ENCODE measurements at regions not wholly inside any gene's neighbourhood (a gene's known extent, or its start where the extent isn't known, plus 50 kb on each side); places are given as distances from the start of the nearest gene placed in this dataset.

DNA sequence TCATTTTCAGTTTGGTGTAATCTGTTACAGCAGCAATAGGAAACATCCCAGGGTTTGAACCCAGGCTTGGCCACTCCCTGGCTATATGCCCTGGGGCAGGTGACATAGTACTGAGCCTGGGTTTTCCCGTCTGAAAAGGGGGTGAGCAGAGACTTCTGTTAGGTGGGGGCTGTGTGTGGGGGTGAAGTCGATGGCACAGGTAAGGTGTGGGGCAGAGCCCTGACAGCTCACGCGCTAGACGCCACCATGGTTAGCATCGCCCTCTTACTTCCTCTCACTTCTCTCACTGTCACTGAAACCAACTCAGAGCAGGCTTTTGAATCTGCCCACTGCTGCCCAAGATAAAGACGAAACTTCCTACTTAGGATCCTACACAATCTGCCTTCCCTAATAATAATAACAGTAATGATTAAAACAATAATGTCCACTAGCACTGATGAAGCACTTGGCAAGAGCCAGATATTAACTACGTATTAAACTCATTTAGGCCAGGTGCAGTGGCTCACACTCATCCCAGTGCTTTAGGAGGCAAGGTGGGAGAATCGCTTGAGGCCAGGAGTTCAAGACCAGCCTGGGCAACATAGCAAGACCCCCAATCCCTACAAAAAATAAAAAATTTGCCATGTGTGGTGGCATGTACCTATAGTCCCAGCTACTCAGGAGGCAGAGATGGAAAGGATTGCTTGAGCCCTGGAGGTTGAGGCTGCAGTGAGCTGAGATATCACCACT lies 117.9 kb upstream of the PTPN1 start:
- no CpG with 5 or more reads among the region's 9 CpGs for WGBS, 2 donors (ENCODE audit: extremely low coverage in 2 of 2, insufficient read length in 2 of 2, insufficient replicate concordance in 1 of 2)
- H2BK120ac ChIP-seq (ENCODE audit: low read depth, low read length) = no peak overlapping the region
- no peak overlapping the region for H4K8ac ChIP-seq (ENCODE audit: low read depth, low read length)
- peaks cover 0 to 60% (median 0%) of the 10 kb centered on the region in 3 experiments for H3K27me3 ChIP-seq (ENCODE audit: control insufficient read depth in 3 of 3, insufficient read depth in 3 of 3, low read depth in 1 of 3, low read length in 3 of 3)
- no peak overlapping the region for H4K91ac ChIP-seq (ENCODE audit: low read depth, low read length, poor library complexity)
- no peak for DNase-seq (ENCODE audit: low spot score)
- H3K23ac ChIP-seq (ENCODE audit: low read depth, low read length, poor library complexity) = no peak overlapping the region
- no peaks in the 10 kb centered on the region for H3K36me3 ChIP-seq (replicated peaks in 1 of 2; ENCODE audit: control insufficient read depth in 2 of 2, insufficient read depth in 2 of 2, low read length in 2 of 2)
- H3K79me1 ChIP-seq (ENCODE audit: low read depth, low read length) = no peaks in the 10 kb centered on the region
- no peak overlapping the region for H2BK15ac ChIP-seq (ENCODE audit: low read length)
- H3K4ac ChIP-seq (ENCODE audit: low read length) = no peak overlapping the region
- no peak overlapping the region for H3K9ac ChIP-seq (ENCODE audit: low read depth, low read length, poor library complexity)
- no peak overlapping the region for H3K4me3 ChIP-seq (ENCODE audit: low read length in 2 of 2)
- H3K4me1 ChIP-seq (ENCODE audit: control insufficient read depth in 2 of 2, insufficient read depth in 1 of 2, low read depth in 1 of 2, low read length in 2 of 2) = no peaks in the 10 kb centered on the region
- H3K14ac ChIP-seq (ENCODE audit: low read length) = no peak overlapping the region
- H2BK12ac ChIP-seq (ENCODE audit: low read length) = no peak overlapping the region
- no peak overlapping the region for H3K27ac ChIP-seq (replicated peaks; ENCODE audit: low read length)
- H3K9me3 ChIP-seq (replicated peaks in 1 of 2; ENCODE audit: control insufficient read depth in 2 of 2, insufficient read depth in 1 of 2, low read depth in 1 of 2, low read length in 2 of 2) = no peaks in the 10 kb centered on the region
- no peak overlapping the region for H2AK5ac ChIP-seq (ENCODE audit: low read depth, low read length)
- H3K18ac ChIP-seq (ENCODE audit: low read length) = no peak overlapping the region
- H2AFZ ChIP-seq (ENCODE audit: low read length) = no peak overlapping the region
- no peak overlapping the region for H3K4me2 ChIP-seq (ENCODE audit: insufficient read depth, low read length, poor library complexity, severe bottlenecking)
- H2BK5ac ChIP-seq (ENCODE audit: low read length) = no peak overlapping the region

DNA sequence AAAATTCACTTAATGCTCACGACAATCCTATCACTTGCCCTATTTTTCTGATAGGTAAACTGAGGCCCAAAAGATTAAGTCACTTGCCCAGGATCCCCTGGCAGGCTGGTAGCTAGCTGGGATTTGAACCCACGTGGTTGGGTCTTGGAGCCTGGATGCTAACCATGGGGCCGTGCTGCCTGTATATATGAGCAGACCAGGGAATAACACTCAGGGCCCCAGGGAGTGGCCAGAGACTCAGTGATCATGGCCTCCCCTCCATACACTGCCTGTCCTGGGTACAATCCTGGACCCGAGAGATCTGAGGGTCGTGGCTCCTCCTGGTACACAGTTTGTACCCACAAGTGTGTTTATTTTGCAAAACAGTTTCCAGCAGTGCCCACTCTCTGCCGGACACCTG lies 116.9 kb upstream of the PTPN1 start:
- Histone ChIP-seq H3K79me1 (ENCODE audit: low read depth, low read length) (no peaks in the 10 kb centered on the region), H3K27me3 (ENCODE audit: control insufficient read depth in 3 of 3, insufficient read depth in 3 of 3, low read depth in 1 of 3, low read length in 3 of 3) (peaks cover 0 to 51% (median 0%) of the 10 kb centered on the region in 3 experiments), H2AK5ac (ENCODE audit: low read depth, low read length) (no peak overlapping the region), H3K9me3 (replicated peaks in 1 of 2; ENCODE audit: control insufficient read depth in 2 of 2, insufficient read depth in 1 of 2, low read depth in 1 of 2, low read length in 2 of 2) (no peaks in the 10 kb centered on the region), H2AFZ (ENCODE audit: low read length) (no peak overlapping the region), H3K23ac (ENCODE audit: low read depth, low read length, poor library complexity) (no peak overlapping the region), H2BK12ac (ENCODE audit: low read length) (no peak overlapping the region), H3K14ac (ENCODE audit: low read length) (no peak overlapping the region), H4K91ac (ENCODE audit: low read depth, low read length, poor library complexity) (no peak overlapping the region), H3K36me3 (replicated peaks in 1 of 2; ENCODE audit: control insufficient read depth in 2 of 2, insufficient read depth in 2 of 2, low read length in 2 of 2) (no peaks in the 10 kb centered on the region), H4K8ac (ENCODE audit: low read depth, low read length) (no peak overlapping the region), H2BK5ac (ENCODE audit: low read length) (no peak overlapping the region), H3K4me1 (ENCODE audit: control insufficient read depth in 2 of 2, insufficient read depth in 1 of 2, low read depth in 1 of 2, low read length in 2 of 2) (no peaks in the 10 kb centered on the region), H3K27ac (replicated peaks; ENCODE audit: low read length) (no peak overlapping the region), H2BK120ac (ENCODE audit: low read depth, low read length) (no peak overlapping the region), H3K4me3 (ENCODE audit: low read length in 2 of 2) (no peak overlapping the region), H3K9ac (ENCODE audit: low read depth, low read length, poor library complexity) (no peak overlapping the region), H3K18ac (ENCODE audit: low read length) (no peak overlapping the region), H3K4ac (ENCODE audit: low read length) (no peak overlapping the region), H3K4me2 (ENCODE audit: insufficient read depth, low read length, poor library complexity, severe bottlenecking) (no peak overlapping the region), H2BK15ac (ENCODE audit: low read length) (no peak overlapping the region)
- no peak for DNase-seq (ENCODE audit: low spot score)
- no CpG with 5 or more reads among the region's 6 CpGs for WGBS, 2 donors (ENCODE audit: extremely low coverage in 2 of 2, insufficient read length in 2 of 2, insufficient replicate concordance in 1 of 2)

DNA sequence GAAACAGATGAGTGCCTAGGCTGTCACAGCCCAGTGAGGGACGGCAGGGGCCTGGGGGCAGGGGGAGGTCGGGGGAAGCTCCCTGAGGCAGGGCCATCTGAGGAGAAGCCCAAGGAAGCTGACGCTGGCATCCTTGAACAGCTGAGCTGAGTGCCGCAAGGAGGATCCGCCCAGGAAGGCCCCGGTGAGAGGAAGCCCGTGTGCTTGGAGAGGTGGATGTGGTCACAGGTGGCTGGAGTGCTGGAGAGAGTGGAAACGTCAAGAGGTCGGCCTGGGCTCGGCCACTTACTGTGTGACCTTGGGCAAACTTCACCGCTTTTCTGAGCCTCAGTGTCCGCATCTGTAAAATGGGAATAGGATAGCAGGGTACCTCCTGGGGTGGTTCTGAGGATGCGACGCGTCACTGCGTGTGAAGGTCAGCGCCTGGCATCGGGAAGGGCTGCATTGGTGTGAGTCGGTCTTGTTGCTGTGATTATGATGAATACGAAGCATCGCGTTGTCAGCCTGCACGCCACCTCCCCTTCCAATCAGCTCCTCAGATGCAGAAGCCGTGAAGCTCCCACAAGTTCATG lies 116.1 kb upstream of the PTPN1 start:
- Histone ChIP-seq H3K4me2 (ENCODE audit: insufficient read depth, low read length, poor library complexity, severe bottlenecking) (no peak overlapping the region), H3K27me3 (ENCODE audit: control insufficient read depth in 3 of 3, insufficient read depth in 3 of 3, low read depth in 1 of 3, low read length in 3 of 3) (peaks cover 0 to 44% (median 0%) of the 10 kb centered on the region in 3 experiments), H3K79me1 (ENCODE audit: low read depth, low read length) (no peaks in the 10 kb centered on the region), H2BK5ac (ENCODE audit: low read length) (no peak overlapping the region), H3K4ac (ENCODE audit: low read length) (no peak overlapping the region), H4K8ac (ENCODE audit: low read depth, low read length) (no peak overlapping the region), H3K27ac (replicated peaks; ENCODE audit: low read length) (no peak overlapping the region), H2AFZ (ENCODE audit: low read length) (no peak overlapping the region), H2AK5ac (ENCODE audit: low read depth, low read length) (no peak overlapping the region), H3K9me3 (replicated peaks in 1 of 2; ENCODE audit: control insufficient read depth in 2 of 2, insufficient read depth in 1 of 2, low read depth in 1 of 2, low read length in 2 of 2) (no peaks in the 10 kb centered on the region), H3K9ac (ENCODE audit: low read depth, low read length, poor library complexity) (no peak overlapping the region), H2BK120ac (ENCODE audit: low read depth, low read length) (no peak overlapping the region), H3K23ac (ENCODE audit: low read depth, low read length, poor library complexity) (no peak overlapping the region), H2BK15ac (ENCODE audit: low read length) (no peak overlapping the region), H3K4me3 (ENCODE audit: low read length in 2 of 2) (no peak overlapping the region), H3K14ac (ENCODE audit: low read length) (peak overlapping the region; percentile 40), H4K91ac (ENCODE audit: low read depth, low read length, poor library complexity) (no peak overlapping the region), H2BK12ac (ENCODE audit: low read length) (no peak overlapping the region), H3K18ac (ENCODE audit: low read length) (peak overlapping the region; percentile 35), H3K4me1 (ENCODE audit: control insufficient read depth in 2 of 2, insufficient read depth in 1 of 2, low read depth in 1 of 2, low read length in 2 of 2) (peaks cover 0 to 5% of the 10 kb centered on the region in 2 donors), H3K36me3 (replicated peaks in 1 of 2; ENCODE audit: control insufficient read depth in 2 of 2, insufficient read depth in 2 of 2, low read length in 2 of 2) (no peaks in the 10 kb centered on the region)
- no CpG with 5 or more reads among the region's 24 CpGs for WGBS, 2 donors (ENCODE audit: extremely low coverage in 2 of 2, insufficient read length in 2 of 2, insufficient replicate concordance in 1 of 2)
- no peak for DNase-seq (ENCODE audit: low spot score)

DNA sequence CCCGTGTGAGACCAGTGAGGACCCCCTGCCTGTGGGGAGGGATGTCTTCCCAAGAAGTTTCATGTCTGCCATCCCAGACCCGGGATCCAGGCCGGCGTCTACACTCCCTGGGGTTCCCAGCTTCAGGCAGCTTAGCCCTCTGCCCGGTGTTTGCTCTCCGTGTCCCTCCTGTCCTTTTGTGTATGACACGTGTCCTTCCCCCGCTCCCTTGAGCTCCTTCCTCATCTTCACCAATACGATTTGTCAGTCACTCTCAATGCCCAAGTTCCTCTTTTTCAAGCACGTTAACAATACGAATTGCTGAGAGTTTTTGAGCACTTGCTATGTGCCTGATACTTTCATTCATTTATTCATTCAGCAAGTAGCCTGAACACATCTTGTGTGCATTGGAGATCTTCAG lies 115.6 kb upstream of the PTPN1 start:
- Histone ChIP-seq H3K9me3 (replicated peaks in 1 of 2; ENCODE audit: control insufficient read depth in 2 of 2, insufficient read depth in 1 of 2, low read depth in 1 of 2, low read length in 2 of 2) (no peaks in the 10 kb centered on the region), H2AFZ (ENCODE audit: low read length) (no peak overlapping the region), H4K91ac (ENCODE audit: low read depth, low read length, poor library complexity) (no peak overlapping the region), H2BK120ac (ENCODE audit: low read depth, low read length) (no peak overlapping the region), H3K4me2 (ENCODE audit: insufficient read depth, low read length, poor library complexity, severe bottlenecking) (no peak overlapping the region), H3K4ac (ENCODE audit: low read length) (no peak overlapping the region), H3K14ac (ENCODE audit: low read length) (no peak overlapping the region), H2BK12ac (ENCODE audit: low read length) (no peak overlapping the region), H3K27ac (replicated peaks; ENCODE audit: low read length) (no peak overlapping the region), H2AK5ac (ENCODE audit: low read depth, low read length) (no peak overlapping the region), H3K18ac (ENCODE audit: low read length) (no peak overlapping the region), H3K4me1 (ENCODE audit: control insufficient read depth in 2 of 2, insufficient read depth in 1 of 2, low read depth in 1 of 2, low read length in 2 of 2) (peaks cover 0 to 8% of the 10 kb centered on the region in 2 donors), H2BK5ac (ENCODE audit: low read length) (no peak overlapping the region), H3K4me3 (ENCODE audit: low read length in 2 of 2) (no peak overlapping the region), H2BK15ac (ENCODE audit: low read length) (no peak overlapping the region), H3K36me3 (replicated peaks in 1 of 2; ENCODE audit: control insufficient read depth in 2 of 2, insufficient read depth in 2 of 2, low read length in 2 of 2) (no peaks in the 10 kb centered on the region), H3K27me3 (ENCODE audit: control insufficient read depth in 3 of 3, insufficient read depth in 3 of 3, low read depth in 1 of 3, low read length in 3 of 3) (peaks cover 0 to 41% (median 0%) of the 10 kb centered on the region in 3 experiments), H3K9ac (ENCODE audit: low read depth, low read length, poor library complexity) (no peak overlapping the region), H4K8ac (ENCODE audit: low read depth, low read length) (no peak overlapping the region), H3K79me1 (ENCODE audit: low read depth, low read length) (no peaks in the 10 kb centered on the region), H3K23ac (ENCODE audit: low read depth, low read length, poor library complexity) (no peak overlapping the region)
- no CpG with 5 or more reads among the region's 11 CpGs for WGBS, 2 donors (ENCODE audit: extremely low coverage in 2 of 2, insufficient read length in 2 of 2, insufficient replicate concordance in 1 of 2)
- DNase-seq (ENCODE audit: low spot score) = no peak

Measured in neuronal stem cell (in vitro differentiated cells).